T follicular helper cell (primary cell): ENCODE measurements at regions not wholly inside any gene's neighbourhood (a gene's known extent, or its start where the extent isn't known, plus 50 kb on each side); places are given as distances from the start of the nearest gene placed in this dataset.
"Not testable (repeated sequence)": the region's sequence is repeated elsewhere in the genome, so short reads cannot be mapped to it uniquely, and the experiment has no call there.

ENCODE experiments used
- DNase-seq: peaks from one replicate; pipeline ENCODE4 v3.0.0-alpha.2; 2020; ENCODE audit warnings: low read depth

DNA sequence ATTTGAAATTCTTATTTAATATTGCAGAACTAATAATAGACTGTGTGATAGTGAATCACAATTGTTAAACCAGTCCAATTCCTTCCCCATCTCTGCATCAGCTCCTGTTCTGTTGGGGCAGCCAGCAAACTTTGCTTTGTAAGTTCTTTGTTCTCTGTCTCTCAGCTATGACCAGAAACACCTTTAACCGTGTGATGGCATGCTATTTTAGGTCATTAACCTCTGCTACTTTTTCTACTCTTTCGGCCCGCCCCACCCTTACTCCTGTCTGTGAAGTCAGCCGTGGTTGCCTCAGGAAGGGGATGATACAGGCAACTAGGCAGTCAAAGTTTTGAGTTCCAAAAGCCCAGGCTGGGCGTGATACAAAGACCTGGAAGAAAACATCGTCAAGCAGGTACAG is 51.3 kb upstream of the EGFL6 start:
- no peak for DNase-seq

DNA sequence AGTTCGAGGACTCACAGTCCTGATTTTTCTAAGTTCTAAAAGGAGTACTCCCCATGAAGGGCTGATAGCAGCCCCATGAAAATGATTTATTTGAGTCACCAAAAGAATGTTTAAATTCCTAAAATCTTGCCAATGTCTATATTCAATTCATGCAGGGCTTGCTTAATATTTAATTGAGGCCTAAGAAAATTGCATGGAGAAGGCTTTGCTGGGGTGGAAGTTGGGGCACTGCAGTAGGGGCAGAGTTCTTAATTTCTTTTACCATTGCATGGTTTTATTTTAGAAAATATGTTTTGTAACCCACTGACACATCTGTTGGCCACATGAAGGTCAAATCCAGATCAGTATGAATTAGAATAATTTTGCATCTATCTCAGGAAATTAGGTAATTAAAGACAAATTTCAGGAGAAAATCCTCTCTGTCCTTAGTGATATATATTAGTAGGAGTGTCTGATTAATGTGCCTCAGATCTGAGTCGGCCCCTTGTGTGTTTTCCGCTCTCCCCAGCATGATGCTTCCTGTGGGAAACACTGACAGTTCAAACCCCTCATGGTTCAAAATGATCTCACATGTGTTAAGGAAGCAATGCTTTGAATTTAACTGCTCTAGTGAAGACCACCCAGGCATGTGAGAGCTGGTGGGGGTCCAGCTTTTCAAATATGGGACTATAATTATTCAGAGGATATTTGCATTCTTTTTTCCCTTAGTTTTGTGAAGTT is 54.0 kb upstream of the EGFL6 start:
- no peak for DNase-seq

DNA sequence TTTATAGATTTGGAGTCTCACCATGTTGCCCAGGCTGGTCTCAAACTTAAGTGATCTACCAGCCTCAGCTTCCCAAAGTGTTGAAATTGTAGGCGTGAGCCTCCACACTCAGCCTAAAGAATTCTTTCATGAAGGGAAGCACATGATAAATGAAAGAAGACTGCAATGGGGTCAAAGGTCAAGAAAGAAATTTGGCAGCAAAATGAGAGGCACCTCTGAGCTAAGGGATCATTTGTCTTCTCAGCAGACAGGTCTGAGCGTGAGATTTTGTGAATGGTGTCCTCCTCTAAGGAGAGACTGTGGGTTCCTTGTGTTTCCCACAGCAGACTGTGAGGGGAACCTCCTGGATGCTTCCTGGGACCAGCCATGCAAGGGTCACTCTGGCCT is 57.5 kb upstream of the EGFL6 start:
- DNase-seq = no peak

DNA sequence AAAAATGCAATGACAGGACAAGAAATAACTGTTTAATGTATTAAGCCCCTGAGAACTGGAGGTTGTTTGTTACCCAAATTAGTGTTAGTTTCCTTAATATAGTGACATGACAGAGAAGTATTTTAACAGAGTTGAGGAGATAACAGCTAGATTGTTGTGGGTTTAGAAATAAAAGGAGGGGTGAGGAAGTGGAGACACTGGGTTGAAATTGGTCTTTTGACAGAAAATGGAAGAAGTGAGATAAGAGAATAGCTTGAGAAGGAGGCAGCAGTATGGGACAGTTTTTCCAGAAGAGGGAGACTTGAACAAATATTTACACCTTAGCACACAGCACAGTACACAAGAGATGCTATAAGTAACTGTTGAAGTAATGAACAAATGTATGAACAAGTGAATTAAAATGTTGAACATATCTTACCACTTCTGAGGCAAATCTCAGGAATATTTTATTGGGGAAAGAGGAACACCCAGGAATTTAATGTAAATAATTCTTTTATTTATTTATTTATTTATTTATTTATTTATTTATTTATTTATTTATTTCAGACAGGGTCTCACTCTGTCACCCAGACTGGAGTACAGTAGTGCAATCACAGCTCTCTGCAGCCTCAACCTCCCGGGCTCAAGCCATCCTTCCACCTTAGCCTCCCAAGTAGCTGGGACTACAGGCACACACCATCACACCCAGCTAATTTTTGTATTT is 58.0 kb upstream of the EGFL6 start:
- no peak for DNase-seq

DNA sequence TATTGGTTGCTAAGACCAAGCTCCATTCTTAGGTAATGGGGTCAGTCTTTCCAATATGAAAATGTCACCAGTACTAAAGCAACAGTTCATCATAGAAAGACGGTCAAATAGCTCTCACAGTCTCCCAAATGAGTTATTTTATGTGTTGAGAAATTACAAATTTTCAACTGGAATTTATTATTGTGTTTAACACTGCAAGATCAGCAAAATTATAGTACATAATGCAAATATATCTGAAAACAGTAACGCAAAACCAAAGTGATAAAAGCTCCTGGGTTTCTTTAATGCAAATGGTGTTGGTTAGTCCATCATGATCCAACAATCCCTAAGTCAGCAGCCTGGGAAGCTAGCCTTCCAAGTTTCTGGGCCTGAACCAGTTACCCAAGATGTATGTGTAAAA is 61.5 kb upstream of the EGFL6 start:
- no peak for DNase-seq

DNA sequence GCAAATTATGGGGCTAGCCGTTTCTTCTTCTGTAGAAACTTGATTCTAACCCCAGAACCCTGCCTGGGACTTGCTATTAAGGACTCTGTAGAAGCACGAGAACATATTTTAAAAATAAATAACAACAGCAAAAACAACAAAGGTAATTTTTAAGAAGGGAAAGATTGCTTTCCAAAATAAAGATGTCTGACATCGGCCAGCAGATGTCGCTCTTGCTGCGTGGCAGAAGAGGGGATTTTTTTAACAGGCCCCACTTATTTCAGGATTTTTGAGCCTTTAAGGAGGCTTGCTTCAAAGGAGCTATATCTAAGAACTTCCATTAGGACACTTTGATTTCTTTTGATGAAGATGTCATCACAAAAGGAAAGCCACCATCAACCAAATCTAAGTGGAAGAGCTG is 62.8 kb upstream of the EGFL6 start:
- DNase-seq = peak; percentile 39

DNA sequence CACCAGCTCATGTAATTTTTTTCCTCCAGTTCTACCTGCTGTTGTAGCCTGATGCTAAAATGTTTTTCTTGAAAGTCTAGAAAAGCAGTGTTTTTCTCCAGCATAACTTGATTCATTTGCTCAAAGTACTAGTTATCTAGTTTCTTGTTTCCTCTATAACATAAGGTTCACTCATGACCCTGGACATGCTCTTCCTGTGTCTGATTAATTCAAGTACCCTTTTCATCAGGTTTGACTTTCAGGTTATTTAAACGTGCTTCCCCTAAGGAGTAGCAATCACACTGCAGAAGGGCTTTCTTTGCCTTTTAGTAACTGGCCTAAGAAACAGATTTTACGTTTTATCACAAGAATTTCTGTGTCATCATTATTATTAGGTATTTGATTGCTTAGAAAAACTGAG is 66.8 kb upstream of the EGFL6 start:
- DNase-seq = no peak

DNA sequence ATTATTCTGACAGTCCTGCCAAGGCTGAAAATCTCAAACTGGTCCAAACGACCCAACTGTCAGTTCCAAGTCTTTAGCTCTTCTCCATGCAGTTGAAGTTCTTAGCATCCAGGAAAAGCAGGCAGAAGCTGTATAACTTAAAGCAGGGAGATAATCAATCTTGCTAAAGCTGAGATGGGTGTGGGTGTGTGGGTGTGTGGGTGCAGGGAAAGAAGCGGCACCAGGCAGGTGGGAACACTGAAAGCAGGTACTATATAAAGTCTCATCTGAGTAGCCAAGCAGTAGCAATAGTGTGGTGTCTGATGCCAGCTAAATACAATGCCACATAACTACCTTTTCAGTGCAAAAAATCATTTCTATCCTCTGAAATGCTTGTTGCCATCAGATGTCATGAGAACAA is 69.7 kb upstream of the EGFL6 start:
- no peak for DNase-seq

DNA sequence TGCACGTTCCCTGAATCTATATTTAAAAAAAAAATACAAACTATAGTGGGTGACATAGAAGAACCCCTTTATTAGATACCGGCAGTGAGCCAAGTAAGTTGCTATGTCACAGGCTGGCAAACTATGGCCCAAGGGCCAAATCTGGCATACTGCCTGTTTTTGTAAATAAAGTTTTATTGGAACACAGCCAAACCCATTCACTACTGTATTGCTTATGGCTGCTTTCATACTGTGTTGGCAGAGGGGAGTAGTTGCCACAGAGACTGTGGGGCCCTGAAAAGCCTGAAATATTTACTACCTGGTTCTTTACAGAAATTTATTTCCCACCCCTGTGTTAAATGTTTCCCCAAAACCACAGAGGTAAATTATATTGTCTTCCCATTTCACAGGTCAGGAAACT is 71.2 kb upstream of the EGFL6 start:
- DNase-seq = no peak

DNA sequence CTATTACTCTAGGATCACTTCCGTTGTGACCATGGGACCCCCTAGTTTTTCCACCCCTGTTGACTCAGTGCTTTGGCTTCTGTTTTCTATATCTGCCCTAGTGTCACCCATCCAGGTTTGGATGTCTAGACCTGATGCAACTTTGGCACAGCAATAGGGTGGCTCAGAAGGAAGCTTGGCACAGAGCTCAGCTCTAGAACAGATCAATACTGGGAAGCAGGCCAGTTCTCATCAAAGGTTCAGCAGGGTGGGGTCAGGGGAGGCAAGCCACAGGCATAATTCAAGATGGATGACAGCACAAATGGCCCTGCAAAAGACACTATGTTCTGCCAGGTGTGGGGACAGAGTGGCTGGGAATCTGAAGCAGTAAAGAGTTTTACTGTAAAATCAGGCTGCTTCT is 74.2 kb upstream of the EGFL6 start:
- DNase-seq = no peak

DNA sequence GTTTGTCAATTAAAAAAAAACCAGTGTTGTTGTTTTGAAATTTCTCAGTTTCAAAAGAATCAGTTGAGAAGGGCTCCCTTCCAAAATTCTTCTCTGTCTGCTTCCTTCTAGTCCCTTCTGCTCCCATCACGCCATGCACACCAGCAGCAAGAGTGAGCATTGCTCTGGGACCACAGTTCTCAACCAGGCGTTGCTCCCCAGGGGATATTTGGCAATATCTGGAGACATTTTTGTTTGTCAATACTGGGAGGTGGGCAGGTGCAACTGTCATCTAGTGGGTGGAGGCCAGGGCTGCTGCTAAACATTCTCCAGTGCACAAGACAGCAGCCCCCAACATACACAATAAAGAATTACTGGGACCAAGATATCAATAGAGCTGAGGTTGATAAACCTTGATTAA is 74.8 kb upstream of the EGFL6 start:
- no peak for DNase-seq

DNA sequence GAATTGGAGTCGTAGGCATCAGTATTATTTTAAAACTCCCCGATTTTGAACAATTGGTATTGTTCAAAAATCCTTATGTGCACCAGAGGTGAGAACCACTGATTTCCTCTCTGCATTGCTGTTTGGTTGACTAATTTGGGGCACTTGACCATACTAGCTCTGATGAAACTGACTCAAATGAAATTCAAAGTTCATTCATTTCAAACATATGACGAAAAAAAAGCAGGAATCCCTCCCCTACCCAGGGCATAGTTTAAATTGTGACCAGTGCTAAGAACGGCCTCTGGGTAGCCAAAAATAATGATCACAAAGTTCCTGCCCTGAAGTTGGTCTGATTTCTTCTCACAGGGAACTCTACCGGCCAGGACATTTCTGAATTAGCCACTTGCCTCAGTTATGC is 75.7 kb upstream of the EGFL6 start:
- DNase-seq = no peak

DNA sequence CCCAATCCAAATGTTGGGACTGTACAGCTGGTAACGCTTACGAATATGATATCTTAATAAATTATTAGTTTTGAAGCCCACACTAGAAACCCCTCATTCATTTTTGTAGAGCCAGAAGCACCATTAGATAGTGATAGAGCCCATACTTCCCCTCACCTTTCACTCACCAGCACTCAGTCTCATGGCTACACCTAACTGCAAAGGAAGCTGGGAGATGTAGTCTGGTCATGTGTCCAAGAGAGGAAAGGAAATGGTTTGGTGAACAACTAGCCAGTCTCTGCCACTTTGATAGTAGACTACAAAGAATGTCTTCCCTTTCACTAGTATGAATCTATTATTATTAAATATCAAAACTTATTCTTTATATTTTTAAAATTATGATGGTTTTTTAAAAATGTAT is 77.1 kb upstream of the EGFL6 start:
- DNase-seq = no peak

DNA sequence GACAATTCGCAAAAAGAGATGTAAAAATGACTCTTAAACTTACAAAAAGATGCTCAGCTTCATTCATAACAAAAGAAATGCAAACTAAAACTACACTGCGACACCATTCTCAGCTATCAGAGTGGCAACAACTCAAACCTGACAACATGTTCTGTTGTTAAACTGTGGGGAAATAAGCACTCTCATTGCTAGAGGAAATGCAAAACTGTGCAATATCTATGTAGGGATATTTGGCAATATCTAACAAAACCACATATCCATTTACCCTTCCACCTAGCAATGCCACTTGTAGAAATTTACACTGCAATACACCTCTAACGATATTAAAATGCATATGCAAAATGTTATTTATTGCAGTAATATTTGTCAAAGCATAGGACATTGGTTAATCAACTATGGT is 78.3 kb upstream of the EGFL6 start:
- no peak for DNase-seq

DNA sequence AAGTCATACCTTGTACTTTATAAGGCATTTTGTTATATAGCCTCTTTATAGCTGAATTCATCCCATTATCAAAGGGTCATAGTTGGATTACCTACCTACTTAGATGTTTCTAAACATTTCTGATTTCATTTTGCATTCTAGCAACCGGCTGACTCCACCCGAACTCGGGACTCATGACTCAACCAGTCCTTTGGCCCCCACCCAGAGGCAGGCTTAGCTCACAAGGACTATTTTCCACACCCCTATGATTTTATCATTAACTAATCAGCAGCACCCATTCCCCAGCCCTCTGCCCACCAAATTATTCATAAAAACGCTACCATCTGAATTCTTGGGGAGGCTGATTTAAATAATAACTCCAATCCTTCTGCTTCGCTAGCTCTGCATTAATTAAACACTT is 79.9 kb upstream of the EGFL6 start:
- no peak for DNase-seq

DNA sequence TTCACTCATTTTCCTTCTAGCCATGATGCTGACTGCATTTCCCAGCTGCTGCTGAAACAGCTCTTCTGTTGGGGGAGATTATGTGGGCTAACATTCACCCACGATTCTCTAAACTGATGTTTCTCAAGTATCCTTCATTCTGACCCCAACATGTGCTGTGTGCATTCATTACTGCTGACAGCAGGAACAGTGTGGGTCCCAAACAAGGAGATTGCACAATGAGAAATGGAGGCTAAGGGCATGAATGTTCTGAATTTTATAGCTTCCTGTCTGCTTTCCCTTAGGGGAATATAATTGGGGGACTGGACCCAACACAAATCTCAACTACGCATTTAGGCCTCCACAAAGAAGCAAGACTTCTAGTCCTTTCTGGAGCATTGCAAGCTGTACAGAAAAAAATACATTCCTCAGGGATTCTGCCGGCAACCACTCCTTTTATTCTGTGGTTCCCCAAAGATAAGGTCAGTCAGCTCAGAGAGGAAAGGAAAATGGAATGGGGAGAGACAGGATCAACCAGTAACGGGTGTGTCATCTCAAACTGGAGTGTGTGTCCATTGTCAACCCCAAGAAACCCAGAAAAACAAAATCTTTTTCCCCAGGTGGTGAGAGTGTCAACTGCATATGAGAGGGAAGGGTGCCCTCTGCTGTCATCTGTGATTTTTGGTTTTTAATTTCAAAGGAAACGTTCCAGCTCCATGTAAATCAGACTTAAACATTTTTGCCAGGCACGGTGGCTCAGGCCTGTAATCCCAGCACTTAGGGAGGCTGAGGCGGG is 81.5 kb upstream of the EGFL6 start:
- DNase-seq = peak; percentile 19

DNA sequence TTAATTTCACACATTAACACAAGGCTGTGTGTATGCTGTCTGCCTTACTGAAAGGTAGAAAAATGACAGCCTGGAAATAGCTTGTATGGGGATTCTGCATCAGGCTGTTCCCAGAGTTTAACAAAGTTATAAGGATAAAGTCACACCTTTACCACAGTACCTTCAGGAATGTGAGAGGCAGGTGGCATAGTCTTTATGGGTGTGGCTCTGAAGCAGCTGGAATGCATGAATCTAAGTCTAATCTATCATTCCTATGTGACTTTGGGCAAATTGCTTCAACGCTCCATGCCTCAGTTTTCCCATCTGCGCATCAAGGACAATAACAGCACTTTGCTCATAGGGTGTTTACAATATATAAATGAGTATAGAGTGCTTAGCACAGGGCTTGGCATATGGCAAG is 84.2 kb upstream of the EGFL6 start:
- no peak for DNase-seq

DNA sequence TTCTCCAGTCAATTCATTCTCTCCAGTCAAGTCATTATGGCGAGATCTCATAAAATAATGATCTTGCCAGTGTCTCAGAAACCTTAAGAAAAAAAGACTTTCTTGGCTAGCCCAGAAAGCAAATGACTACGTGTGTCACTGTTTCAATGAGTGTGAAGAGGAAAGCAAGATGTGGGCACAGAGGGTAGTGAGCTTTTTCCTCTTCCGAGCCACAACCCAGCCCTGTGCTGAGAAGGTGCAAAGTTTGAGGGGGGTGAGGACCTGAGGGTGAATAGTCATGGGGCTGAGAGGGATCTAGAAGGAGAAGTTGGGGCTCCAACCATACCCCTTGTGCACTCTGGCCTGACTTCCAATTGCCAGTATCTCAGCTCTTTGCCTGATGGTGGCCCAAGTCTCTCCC is 85.6 kb upstream of the EGFL6 start:
- no peak for DNase-seq

DNA sequence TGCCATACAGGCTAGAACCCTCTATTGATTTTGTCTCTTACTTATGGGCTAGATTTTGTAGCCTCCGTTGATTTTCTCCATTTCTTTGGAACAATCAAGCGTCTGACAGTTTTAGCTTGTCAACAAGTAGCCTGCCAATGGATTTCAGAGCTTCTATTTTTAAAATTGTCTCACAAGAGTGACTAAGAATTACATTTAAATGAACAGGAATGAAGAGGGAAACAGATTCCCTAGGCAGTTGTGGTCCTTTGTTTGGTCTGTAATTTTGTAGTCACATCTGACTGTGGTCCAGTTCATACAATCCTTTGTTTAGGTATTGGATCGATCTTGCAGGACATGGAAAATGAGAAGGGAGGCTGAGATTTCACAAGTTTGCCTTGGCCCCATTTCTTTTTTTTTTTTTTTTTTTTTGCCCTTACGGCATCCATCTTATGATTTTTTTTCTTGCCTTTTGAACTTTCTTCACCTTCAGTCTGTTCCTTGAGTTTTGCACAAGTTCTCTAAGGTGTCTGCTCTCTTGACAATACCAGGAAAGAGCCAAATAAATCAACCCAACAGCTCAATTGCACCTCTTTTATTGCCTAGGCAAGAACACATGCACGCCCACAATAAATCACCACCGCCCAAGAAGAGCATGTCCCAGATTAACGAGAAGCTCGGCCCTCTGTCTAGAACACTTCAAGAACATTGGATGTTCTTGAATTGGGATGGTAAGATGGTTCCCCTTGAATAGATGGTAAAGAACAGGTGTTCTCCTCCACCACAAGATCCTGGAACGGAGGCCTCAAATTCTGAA is 86.5 kb upstream of the EGFL6 start:
- no peak for DNase-seq

DNA sequence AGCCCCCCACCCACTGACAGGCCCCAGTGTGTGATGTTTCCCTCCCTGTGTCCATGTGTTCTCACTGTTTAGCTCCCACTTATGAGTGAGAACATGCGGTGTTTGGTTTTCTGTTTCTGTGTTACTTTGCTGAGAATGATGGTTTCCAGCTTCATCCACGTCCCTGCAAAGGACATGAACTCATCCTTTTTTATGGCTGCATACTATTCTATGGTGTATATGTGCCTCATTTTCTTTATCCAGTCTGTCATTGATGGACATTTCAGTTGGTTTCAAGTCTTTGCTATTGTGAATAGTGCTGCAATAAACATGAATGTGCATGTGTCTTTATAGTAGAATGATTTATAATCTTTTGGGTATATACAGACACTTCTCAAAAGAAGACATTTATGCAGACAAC is 88.6 kb upstream of the EGFL6 start:
- DNase-seq = not testable (repeated sequence)

DNA sequence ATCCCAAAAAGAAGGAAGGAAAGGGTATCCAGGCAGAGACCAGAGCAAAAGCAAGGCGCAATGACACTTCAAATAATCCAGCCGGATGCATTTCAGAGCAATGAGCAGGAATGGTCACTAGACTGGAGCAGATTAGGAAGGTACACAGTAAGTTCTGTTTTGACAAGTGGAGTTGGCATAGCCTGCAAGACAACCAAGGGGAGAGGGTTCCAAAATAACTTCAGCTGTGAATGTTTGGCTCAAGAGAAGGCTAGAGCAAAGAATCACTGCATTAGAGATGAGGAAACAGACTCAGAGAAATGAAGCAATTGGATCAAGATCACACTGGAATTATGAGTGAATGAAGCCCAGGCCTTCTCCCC is 90.0 kb upstream of the EGFL6 start:
- DNase-seq = no peak

DNA sequence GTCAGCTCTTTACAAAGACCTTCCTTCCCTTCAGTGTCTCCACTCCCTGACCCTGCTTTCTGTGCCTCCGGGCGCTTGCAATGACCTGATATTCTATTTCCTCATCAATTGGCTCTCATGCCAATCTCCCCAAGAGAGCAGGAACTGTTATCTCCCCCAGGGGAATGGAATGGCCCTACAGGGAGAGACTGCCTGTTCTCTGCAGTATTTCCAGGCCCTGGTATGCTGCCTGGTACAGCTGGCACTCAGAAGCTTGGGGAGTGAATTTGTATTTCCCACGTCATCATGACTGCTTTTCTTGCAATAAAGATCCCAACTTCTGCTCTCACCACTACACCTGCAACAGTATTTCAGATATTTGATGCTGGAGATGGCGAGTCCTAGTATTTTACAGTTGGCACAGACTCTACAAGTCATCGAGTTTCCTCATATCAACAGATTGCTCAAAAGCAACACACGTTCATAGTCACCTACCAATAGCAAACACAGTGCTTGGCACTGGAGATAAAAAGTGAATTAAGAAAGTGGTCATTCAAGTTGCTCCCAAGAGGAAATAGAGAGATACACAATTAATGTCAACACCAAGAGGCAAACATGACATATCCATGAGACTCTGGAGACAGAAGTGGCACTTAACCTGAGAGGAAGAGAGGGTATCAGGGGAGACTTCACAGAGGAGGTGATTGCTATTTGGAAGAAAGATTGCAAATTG is 90.5 kb upstream of the EGFL6 start:
- no peak for DNase-seq
